Activated CD8-positive, alpha-beta memory T cell treated with anti-CD3 and anti-CD28 coated beads, Interleukin-2, amount 50 U/mL, for 1 hour (primary cell): ENCODE measurements at regions not wholly inside any gene's neighbourhood (a gene's known extent, or its start where the extent isn't known, plus 50 kb on each side); places are given as distances from the start of the nearest gene placed in this dataset.

Experiments
- DNase-seq: peaks from one replicate; pipeline ENCODE4 v3.0.0-alpha.2; 2020; ENCODE audit errors: extremely low read depth

DNA sequence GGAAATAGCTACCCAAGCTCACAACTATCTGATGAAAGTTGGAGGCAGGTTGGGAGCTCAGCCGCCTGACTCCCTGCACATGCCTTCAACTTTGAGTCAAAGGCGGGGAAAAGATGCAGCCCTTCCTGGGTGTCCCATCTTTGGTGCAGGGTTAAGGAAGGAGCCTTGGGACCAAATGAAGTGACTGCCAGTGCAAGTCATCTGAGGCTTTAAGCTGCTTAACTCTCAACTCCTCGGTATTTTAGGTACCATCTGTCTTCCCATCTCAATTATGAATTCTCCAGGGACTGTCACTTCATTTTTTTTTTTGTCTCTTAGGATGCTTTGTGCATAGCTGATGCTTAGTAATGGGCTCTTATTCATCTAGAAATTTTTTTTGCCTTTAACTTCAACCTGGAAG is 408.8 kb upstream of the C2CD4B start:
- DNase-seq, result no peak

DNA sequence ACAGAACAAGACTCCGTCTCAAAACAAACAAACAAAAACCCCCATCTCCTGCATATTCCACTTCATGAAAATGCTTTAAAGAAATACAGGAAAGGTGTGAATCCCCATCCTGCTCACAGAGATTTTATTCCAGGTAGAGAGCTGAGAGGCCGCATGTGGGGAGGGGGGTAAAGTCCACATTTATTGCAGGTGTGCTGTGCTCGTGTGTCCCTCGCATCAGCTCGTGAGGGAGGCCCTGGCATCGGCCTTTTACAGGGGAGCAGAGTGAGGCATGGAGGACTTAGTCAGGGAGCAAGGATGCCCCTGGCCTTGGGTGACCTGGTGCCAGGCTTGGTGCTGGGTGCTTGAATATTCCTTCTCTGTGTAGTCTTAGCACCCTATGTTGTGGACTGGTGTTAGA is 413.5 kb upstream of the C2CD4B start:
- DNase-seq, result no peak

DNA sequence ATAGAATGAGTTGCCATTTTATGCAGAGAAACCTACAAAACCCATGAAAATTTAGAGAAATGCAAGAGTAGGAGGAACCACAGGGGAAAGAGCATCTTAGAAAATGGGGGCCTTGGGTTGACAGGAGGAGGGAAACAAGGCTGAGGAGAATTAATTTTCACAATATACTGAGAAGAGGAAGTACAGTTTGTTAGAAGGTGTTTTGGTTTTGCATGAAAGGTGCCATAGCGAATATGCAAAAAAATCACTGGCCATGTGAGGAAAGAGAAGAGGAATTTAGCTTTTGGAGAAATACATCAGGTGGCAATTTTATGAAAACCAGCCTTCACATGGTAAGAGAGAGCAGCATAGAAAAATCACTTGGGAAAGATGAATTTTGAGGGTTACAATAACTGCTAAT is 413.9 kb upstream of the C2CD4B start:
- DNase-seq, result no peak

DNA sequence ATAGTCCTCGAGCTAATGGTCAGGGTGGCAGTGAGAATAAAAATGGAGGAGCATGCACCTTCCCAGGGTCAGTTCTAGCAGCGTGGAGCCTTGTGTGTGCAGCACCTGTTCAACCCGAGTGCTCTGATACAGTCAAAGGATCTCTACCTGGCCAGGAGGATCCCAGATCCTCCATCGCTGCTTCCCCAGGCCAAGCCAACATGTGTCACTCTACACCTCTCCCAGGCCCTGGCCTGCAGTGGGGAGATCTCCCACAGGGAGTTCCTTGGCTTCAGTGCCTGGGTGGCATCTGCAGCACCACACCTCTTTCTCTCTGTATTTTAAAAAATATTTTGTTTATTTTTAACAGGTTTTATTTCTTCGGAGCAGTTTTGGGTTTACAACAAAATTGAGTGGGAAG is 414.8 kb upstream of the C2CD4B start:
- no peak for DNase-seq

DNA sequence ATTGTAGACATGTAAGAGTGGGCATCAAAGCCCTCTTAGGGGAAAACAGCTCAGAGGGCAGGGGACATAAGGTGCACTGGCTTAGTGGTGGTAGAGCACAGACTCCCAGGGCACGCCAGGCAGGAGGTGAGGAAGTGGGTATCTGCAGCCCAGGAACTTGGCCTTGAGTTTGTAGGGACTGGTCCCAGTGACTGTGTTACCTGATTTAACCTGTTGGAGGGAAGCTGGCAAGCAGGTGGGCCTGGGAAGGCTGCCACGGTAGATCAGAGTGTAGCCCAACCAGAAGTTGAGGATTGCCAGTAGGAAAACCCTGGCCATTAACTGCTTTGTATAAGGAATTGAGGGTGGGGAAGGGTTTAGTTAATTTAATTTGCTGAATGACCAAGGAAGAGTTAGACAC is 417.5 kb upstream of the C2CD4B start:
- DNase-seq, result no peak

DNA sequence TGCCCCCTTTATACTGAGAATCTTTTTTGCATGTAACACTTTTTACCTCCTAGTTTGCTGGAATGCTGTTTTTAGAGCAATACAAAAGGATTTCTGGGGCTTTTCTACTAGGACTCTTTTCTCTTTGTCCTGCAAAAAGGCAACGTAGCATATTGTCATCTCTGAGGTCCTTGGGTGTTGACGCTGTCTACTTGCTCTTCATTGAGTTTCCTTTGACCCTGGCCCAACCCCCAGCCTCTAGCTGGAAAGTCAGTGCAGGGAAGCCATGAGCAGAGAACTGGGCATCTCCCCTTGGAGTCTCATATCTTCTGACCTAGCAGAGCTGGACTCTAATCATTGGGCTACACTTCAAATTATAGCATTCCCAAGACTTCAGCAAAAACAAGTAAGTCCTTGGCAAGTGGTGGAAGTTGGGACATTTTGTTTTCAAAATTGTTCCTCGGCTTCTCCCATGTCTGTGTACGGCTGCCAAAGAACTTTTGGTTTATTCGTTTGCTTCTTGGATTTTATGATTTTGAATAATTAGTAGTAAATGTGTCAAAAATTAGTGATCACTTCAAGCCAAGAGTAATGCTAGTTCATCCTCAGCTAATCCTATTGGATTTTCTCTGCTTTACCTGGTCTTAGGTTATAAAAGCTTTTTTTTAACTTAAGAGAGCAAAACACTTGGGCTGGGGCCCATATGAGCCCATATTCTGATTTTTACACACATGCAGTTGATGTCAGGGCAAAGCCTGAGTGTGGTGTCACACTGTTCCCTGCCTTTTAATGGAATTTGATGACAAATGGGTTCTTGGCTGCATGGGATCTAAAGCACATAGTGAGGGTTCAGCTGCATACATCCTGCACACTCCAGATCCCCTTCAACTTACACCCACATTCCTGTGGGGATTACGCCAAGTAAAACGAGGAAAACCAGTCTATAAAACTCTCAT is 419.5 kb upstream of the C2CD4B start:
- no peak for DNase-seq

DNA sequence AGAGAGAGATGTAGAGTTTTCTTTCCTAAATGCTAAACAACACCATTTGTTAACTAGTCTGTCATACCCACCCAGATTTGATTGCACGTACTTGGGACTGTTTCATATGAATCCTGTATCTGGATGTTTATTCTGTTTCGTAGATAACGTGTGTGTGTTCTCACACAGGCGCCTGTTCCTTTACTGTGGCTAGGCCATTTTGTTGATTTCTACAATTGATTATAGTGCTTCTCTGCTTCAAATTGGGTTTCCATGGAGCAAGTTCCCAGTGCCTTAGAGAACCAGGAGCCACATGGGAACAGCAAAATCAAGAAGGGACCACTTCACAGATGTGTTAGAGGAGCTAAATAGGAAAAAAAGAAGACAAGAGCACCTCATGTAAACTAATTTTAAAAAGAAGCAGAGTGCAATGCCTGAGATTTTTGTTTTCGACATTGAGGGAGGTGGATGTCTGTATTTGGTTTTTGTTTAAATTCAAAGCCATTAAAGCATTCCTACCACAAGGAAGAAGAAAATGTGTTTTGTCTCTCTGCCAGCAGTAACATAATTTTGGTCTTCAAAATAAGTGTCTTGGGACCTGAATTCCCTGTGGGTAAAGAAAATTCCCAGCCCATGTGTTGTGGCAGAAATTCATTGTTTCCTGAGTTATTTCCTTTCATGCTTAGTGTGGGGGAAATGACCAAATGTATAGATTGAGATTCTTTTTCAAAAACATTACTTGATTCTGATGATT is 424.0 kb upstream of the C2CD4B start:
- no peak for DNase-seq

DNA sequence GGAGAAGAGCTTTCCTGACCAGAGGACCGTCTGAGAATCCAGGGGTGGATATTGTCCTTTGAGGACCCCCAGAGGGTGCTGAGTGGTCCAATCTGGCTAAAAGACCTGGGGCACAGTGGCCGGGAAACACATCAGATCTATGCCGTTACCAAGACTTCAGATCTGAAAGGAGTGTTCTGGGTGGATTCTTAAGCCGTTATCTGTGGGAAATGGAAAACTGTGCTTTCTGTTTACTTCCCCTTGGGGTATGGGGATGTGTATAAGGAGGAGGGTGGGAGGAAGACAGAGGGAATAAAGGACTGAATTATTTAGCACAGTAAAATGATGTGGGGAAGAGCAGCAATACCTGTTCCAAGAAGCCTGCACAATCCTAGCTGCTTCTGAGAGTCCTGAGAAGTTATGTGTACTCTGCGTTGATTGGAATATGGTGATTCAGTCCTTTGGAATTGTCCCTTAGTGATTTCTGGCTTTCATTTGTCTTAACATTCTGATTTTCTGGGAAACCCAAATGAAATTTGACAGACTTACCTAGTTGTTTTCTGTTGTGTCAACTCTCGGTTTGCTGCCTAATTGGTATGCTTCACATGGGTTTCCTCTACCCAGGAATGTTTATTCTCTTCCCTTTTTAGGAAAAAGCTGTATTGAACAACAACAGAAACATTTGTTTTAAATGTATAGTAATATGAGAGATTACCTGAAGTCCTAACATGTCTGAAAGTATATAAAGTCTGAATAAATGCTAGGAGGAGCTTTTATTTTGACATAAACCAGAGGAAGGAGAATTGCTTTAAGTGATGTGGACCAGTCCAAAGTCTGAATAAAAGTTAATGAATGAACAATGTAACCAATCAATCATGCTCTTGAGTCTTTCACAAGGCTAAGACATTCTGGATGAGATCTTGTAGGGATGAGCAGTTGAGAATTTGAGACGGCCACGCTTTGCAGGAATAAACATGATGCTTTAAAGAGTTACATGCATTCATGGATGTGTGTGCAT is 427.1 kb upstream of the C2CD4B start:
- DNase-seq, result no peak

DNA sequence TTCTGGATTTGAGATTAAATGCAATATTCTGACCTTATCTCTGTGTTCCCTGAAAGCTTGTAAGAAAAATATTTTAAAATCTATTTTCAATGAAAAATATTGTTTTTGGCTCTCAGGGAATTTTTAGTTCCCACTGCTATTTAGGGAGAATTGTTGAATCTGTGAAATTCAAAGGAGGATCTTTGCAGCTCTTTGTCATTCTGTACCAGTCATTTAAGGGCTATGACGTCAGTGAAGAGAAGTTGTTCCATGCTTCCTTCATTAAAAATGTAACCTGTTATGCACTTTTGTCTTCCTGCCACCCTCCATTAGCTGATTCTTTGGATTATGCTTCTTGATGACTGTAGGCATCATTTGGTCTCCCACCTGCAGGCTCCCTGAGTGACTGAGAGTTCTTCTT is 427.8 kb upstream of the C2CD4B start:
- no peak for DNase-seq

DNA sequence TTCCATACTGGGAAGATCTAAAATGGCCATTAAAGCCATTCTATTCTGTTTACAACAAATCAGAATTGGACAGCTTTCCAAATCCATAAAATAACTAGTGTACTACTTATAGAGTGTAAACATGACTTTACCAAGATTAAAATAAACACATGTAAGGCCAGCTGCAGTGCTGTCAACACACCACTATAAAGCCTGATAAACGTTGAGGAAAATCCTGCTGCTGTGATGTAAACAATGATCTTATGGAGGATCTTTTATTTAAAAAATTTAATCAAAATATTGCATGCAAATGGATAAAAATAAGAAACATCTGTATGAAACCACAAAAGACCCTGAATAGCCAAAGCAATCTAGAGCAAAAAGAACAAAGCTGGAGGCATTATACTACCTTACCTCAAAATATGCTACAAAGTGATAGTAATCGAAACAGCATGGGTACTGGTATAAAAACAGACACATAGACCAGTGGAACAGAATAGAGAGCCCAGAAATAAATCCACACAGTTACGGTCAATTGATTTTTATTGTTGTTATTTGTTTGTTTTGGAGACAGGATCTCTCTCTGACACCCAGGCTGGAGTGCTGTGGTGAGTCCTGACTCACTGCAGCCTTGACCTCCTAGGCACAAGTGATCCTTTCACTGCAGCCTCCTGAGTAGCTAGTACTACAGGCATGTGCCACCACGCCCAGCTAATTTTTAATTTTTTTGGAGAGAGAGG is 428.8 kb upstream of the C2CD4B start:
- no peak for DNase-seq

DNA sequence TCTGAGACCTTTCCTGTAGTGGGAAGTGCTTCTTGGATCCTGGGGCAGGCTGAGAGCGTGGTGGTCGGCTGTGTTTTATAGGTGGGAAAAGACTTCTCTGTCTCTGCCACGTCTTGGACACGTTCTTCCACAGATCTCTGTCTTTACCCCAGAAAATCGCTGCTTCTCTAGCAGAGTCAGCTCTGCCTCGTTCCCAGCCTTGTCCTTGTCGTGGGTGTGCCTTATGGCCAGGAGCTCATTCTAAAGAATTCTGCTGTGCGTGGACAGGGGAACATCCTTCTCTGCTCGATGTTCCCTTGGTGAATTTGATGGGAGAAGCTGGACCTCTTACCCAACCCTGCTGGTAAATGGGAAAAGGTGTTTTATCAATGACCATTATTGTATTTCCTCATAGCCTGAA is 433.1 kb upstream of the C2CD4B start:
- DNase-seq, result no peak

DNA sequence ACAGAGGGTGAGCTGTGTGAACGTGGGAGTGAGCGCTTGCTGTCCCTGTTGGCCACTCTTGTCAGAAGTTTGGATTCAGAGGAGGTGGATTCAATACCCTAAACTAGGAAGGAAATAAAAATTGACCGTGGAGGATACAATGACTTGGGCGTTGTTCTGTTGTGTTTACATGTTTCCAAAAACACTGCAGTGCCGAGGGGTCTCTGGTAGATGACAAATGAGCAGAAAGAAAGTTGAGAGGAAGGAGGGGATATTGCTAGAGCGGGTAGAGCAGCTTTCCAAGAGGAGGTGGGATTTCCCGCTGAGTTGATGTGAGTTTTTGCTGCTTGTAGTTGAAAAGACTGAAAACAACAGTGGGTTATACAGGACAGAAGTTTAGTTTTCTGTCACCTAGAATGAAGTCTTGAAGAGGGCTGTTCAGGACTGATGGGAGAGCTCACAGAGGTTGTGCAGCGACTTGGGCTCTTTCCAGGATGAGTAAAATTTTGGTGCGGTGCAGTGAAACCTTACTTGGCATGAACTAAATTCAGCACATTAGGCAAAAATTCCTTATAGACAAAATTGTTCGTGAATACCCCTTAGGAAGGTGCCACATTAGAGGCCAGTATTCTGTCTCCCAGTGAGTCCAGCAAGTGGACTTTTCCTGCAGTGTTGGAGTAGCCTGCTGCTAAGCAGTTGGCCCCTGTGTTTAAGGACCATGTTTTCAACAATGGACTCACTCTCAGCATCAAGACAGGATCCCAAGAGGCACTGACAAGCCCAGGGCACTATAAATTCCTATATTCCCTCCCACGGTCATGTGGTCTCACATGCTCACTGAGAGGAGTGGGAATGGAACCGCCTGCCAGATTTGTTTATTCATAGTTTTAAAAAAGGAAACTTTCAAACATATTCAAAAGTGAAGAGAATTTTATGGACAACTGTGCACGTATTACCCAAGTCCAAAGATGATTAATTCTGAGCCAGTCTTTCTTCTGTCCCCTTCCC is 435.0 kb upstream of the C2CD4B start:
- no peak for DNase-seq

DNA sequence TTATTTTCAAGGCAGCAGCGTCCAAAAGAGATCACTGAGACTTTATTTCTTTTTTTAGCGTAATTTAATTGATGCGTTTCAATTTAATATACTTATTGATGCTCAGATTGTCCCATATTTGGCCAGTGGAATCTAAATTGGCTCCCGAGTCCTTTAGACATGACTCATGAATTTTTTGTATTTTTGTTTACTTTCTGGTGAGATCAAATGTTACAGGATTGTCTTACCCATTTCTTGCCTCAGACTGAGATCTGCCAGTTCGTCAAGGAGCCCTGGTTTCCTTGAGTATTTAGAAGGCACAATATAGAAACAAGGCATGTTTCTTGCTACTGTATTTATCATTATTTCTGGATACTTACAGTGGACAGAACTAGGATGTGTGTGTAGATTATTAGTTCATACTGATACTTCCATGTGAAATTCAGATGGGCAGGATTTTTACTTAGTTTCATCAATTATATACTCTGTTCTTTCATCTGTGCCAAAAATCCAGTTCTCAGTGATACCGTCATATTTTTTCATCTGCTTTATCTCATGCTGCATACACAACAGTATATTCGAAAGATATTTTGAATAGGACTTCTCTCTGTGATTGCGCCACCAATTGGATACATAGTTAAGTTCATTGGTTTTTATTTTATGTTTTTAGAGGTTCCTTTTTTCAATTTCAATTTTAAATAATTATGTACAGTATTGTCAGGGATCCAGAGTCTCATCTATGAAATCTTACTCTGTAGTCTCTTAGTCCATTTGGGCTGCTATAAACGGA is 436.9 kb upstream of the C2CD4B start:
- DNase-seq, result no peak

DNA sequence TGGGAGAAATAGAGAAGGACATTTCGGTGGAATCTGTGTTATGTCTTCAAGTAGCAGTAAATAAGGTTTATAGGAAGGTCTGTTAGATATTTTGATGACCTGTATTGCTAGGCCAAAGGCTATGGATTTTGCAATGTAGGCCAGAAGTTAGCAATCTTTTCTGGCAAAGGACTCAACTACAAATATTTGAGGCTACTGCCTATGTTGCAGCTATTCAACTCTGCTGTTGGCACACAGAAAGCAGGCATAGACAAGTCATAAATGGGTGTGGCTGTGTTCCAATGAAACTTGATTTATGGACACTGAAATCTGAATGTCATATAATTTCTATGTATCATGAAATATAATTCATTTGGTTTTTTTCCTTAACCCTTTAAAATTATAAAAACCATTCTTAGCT is 438.7 kb upstream of the C2CD4B start:
- DNase-seq, result no peak

DNA sequence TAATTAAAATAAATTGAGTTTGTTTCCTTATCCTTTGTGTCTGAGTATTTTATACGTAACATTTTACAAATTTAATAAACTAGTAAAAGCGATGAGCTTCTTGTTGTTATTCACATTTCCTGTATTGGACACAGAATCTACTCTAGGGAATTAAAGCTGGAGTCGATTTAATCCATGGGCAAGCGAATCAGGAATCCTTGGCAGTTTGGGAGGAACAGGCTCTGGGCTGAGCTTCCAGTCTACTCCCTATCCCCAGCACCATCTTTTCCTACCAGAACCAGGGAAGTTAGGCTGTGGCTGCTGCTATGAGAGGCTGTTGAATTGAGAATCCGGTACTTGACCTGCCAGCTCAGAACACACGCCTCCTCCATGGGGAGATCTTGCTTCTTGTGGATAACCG is 437.3 kb upstream of the TPM1 start:
- DNase-seq, result no peak

DNA sequence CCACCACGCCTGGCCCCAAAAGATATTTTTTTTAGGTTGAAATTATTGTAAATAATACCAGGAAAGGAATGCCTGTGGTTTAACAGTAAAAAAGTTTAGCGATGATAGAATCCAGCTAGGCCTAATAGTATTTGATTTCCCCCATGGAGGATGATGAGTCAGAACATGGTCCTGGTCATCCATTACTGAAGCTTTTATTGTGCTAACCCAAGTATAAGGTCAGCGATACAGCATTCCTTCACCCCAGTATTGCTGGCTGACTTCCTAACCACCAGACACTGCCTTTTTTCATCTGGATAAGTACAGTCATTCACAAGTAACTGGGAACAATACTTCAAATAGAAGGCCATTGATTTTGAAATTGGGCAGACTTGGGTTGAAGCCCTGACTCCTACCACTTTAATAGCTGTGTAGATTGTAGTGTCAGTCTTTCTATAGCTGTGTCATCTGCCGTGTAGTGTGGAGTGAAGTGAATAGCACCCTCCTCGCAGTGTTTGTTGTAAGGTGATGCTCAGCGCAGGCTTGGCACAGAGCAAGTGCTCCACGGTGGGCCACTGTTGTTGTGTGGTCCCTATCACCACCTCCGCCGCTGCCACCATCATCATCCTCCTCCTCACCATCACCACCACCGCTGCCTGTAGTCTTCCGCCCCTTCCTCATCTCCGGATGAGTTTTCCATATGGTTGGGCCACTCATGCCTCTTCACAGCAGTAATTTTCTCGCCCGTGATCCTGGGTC is 436.0 kb upstream of the TPM1 start:
- DNase-seq, result no peak

DNA sequence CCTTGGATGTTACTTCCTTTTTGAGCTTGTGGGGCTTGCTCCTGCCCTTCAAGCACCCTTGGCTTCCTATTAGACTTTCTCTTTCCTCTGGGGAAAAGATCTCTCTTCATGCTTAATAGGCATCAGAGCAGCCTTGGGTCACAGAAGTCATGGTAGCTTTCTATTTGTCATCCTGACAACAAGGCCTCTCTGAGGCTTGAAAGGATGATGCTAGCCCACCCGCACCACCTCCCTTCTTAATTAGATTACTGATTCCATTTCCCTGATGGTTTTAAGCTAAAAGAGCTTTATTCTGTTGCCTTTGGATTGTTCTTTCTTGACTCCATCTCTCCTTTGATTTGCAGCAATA is 435.5 kb upstream of the TPM1 start:
- DNase-seq, result no peak

DNA sequence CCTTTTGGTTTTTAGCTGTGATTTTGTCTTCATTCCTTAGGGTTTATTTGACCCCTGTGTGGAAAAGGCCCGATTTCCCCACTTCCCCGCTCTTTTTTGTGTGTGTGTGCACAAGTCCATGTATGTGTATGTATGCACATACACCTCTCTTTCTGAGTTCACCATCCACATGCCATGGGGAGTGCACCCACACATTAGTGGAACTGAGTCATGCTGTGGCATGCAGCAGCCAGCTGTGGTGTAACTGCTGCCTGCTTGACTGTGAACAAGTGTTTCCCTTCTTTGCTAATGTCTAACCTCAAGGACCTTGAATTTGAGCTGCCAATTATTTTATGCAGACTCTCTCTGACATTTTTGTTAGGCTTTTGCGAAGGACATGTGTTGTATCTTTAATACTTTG is 434.9 kb upstream of the TPM1 start:
- no peak for DNase-seq

DNA sequence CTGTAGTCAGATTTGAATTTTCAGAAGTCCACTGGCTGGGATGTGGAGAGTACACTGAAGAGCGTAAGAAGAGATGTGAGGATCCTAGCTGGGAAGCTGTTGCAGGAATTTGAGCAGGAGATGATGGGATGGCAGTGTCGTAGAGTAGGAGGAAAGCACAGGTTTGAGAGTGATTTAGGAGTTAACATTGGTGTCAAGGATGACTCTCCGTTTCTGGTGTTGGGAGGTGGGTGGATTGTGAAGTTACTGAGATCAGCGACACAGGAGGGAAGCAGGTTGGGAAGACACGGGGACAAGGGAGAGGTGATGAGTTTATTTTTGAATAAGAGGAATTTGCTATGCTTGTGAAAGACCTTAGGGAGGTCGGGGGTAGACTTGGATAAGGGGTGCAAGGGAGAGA is 434.2 kb upstream of the TPM1 start:
- DNase-seq, result no peak
